Natural killer cell (primary cell): ENCODE measurements at regions not wholly inside any gene's neighbourhood (a gene's known extent, or its start where the extent isn't known, plus 50 kb on each side); places are given as distances from the start of the nearest gene placed in this dataset.

Experiments used
- ATAC-seq, 3 donors: fragments of 150-1000 bp in 2 of 3; fragments of 200-7000 bp in 1 of 3; cut with Tn5 transposase; 1 replicate in 1 of 3; 2 replicates in 2 of 3; pipeline ENCODE4 v1.10.0; 2021; ENCODE audit warnings: mild to moderate bottlenecking in 2 of 3, moderate library complexity in 2 of 3
- DNase-seq, 2 donors: peaks; one replicate each; pipeline versions ENCODE4 v3.0.0 to v3.0.0-alpha.2; 2013 to 2021; ENCODE audit warnings: mixed read lengths in 1 of 2
- H3K27ac ChIP-seq: one replicate; pipeline ENCODE4 v1.5.1; 2013; ENCODE audit warnings: mild to moderate bottlenecking, low read length
- H3K27me3 ChIP-seq: one replicate; pipeline ENCODE4 v1.6.1; 2013; ENCODE audit warnings: low read length; ENCODE audit not compliant: control insufficient read depth, insufficient read depth
- H3K36me3 ChIP-seq: one replicate; pipeline ENCODE4 v1.6.1; 2013; ENCODE audit warnings: low read length; ENCODE audit not compliant: control insufficient read depth, insufficient read depth
- H3K4me1 ChIP-seq: one replicate; pipeline ENCODE4 v1.6.1; 2013; ENCODE audit warnings: low read length; ENCODE audit not compliant: control insufficient read depth, insufficient read depth
- H3K4me3 ChIP-seq: one replicate; pipeline ENCODE4 v1.5.1; 2013; ENCODE audit warnings: low read length
- H3K9me3 ChIP-seq: one replicate; pipeline ENCODE4 v1.6.1; 2013; ENCODE audit warnings: low read length; ENCODE audit not compliant: control insufficient read depth, insufficient read depth
- H3K27ac Mint-ChIP-seq, 2 donors: one replicate each; pipeline ENCODE4 v1.8.0; 2022; ENCODE audit warnings: mild to moderate bottlenecking in 2 of 2, mixed read lengths in 2 of 2, moderate library complexity in 1 of 2
- H3K27me3 Mint-ChIP-seq, 2 donors: one replicate each; pipeline ENCODE4 v1.8.0; 2022; ENCODE audit warnings: low read depth in 2 of 2, mixed read lengths in 2 of 2
- H3K36me3 Mint-ChIP-seq: one replicate; pipeline ENCODE4 v1.8.0; 2022; ENCODE audit warnings: mixed read lengths
- H3K4me1 Mint-ChIP-seq, 2 donors: one replicate each; pipeline ENCODE4 v1.8.0; 2022; ENCODE audit warnings: mixed read lengths in 2 of 2
- H3K4me3 Mint-ChIP-seq: one replicate; pipeline ENCODE4 v1.8.0; 2022; ENCODE audit warnings: mild to moderate bottlenecking, moderate library complexity, mixed read lengths
- H3K9me3 Mint-ChIP-seq, 2 donors: one replicate each; pipeline ENCODE4 v1.8.0; 2022; ENCODE audit warnings: mixed read lengths in 2 of 2
- WGBS: methylation state at CpG from one replicate; pipeline ENCODE4 v1.1.7; 2013; ENCODE audit warnings: missing lambda C conversion rate; ENCODE audit not compliant: insufficient coverage; 5-methylcytosine and 5-hydroxymethylcytosine counted together
- intact Hi-C: fragments of 100-400 bp; cut with micrococcal nuclease; formaldehyde crosslinking; loops from one replicate; pipeline ENCODE4 v1.14.2; 2022
- TF ChIP-seq, protein P1 (sequence below): fragments of 200-600 bp; IDR thresholded peaks from one replicate; pipeline ENCODE4 v1.8.0; 2022; ENCODE audit warnings: antibody characterized with exemption

DNA sequence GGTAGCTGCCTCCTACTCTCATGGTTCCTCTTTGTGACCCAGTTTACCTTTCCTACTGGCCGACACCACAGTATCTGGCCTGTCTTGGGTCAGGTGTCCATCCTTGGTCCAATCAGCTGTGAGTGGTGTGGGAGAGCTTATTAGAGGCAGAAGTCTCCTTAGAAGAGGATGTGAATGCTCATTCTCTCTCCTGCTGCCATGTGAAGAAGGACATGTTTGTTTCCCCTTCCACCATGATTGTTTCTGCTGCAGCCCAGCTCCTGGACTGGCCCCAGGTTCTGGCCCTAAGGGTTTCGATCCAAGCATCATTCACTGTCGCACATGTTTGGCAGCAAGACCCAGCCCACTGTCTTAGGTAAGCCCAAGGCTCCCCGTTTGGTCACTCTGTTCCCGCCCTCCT, 55.3 kb upstream of the TGIF1 start:
- 98% methylated on average over 5 of the region's 5 CpGs for WGBS
- no peaks in the 10 kb centered on the region for H3K4me1 Mint-ChIP-seq
- ATAC-seq (no peak), DNase-seq (no peak)
- Histone ChIP-seq H3K36me3 (no peaks in the 10 kb centered on the region), H3K9me3 (peaks cover 7% of the 10 kb centered on the region), H3K4me1 (no peaks in the 10 kb centered on the region), H3K4me3 (no peak overlapping the region), H3K27ac (no peak overlapping the region), H3K27me3 (no peaks in the 10 kb centered on the region)
- no peak overlapping the region for H3K27ac Mint-ChIP-seq
- peaks cover 0 to 18% of the 10 kb centered on the region in 2 donors for H3K27me3 Mint-ChIP-seq
- no peaks in the 10 kb centered on the region for H3K36me3 Mint-ChIP-seq
- TF ChIP-seq, protein P1, sequence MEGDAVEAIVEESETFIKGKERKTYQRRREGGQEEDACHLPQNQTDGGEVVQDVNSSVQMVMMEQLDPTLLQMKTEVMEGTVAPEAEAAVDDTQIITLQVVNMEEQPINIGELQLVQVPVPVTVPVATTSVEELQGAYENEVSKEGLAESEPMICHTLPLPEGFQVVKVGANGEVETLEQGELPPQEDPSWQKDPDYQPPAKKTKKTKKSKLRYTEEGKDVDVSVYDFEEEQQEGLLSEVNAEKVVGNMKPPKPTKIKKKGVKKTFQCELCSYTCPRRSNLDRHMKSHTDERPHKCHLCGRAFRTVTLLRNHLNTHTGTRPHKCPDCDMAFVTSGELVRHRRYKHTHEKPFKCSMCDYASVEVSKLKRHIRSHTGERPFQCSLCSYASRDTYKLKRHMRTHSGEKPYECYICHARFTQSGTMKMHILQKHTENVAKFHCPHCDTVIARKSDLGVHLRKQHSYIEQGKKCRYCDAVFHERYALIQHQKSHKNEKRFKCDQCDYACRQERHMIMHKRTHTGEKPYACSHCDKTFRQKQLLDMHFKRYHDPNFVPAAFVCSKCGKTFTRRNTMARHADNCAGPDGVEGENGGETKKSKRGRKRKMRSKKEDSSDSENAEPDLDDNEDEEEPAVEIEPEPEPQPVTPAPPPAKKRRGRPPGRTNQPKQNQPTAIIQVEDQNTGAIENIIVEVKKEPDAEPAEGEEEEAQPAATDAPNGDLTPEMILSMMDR = no peak
- intact Hi-C loops = no loop called here
- no peak overlapping the region for H3K4me3 Mint-ChIP-seq
- H3K9me3 Mint-ChIP-seq = peaks cover 0 to 3% of the 10 kb centered on the region in 2 donors

DNA sequence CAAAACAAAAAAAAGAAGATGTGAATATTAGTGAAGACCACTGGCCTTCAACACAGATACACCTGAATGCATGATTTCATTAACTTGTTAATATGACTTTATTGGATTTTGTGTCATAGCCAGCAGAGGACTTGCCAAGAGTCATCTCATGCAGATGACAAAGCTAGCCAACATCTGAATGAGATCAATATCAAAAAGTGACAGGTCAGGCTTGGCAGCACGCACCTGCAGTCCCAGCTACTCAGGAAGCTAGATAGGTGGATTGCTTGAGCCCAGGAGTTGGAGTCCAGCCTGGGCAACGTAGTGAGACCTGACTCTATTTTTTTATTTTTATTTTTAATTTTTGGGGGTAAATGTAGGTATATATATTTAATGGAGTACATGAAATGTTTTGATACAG, 54.5 kb upstream of the TGIF1 start:
- peaks cover 0 to under 1% of the 10 kb centered on the region in 2 donors for H3K9me3 Mint-ChIP-seq
- Histone ChIP-seq H3K9me3 (peaks cover 4% of the 10 kb centered on the region), H3K4me3 (no peak overlapping the region), H3K27me3 (no peaks in the 10 kb centered on the region), H3K4me1 (no peaks in the 10 kb centered on the region), H3K27ac (no peak overlapping the region), H3K36me3 (no peaks in the 10 kb centered on the region)
- H3K36me3 Mint-ChIP-seq = no peaks in the 10 kb centered on the region
- no peak overlapping the region for H3K4me3 Mint-ChIP-seq
- H3K27me3 Mint-ChIP-seq = peaks cover 0 to 16% of the 10 kb centered on the region in 2 donors
- DNase-seq = no peak
- no peaks in the 10 kb centered on the region for H3K4me1 Mint-ChIP-seq
- WGBS = 84% methylated on average over 2 of the region's 2 CpGs
- H3K27ac Mint-ChIP-seq = no peak overlapping the region
- TF ChIP-seq, protein P1 = no peak
- ATAC-seq = no peak
- intact Hi-C loops = no loop called here

DNA sequence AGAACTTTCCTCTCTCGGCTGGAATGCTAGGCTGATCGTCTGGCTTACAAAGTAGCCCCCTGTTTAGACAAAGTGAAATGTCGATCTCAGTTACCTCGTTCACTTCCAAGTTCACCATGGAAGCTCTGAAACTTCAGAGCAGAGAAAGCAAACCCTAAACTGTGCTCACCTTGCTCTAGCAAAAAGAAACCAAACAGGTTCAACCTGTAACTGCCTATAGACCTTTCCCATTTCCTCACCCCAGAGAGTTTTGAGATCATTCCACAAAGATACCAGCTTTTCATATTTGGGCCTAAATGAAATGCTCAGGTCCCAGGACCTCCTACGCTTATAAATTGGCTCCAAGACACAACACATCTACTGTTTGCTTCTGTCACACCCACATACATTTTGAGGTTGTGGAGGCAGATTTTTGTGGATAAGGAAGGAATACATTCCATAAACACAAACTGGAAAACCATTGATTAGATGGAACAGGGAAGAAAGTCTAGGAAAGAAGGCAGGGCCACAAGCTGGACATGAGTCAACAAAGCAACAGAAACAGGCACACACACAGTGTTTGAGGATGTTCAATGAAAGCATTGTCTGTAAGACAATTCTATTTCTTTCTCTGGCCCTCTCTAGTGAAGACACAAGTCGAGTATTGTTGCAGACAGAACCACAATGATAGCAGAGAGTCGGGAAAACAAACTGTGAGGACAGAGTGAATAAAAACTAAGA, 52.8 kb upstream of the TGIF1 start:
- Histone ChIP-seq H3K4me1 (no peaks in the 10 kb centered on the region), H3K27ac (no peak overlapping the region), H3K9me3 (peaks cover 4% of the 10 kb centered on the region), H3K36me3 (no peaks in the 10 kb centered on the region), H3K27me3 (no peaks in the 10 kb centered on the region), H3K4me3 (no peak overlapping the region)
- TF ChIP-seq, protein P1 = no peak
- Mint-ChIP-seq H3K27me3 (peaks cover 0 to 6% of the 10 kb centered on the region in 2 donors), H3K4me1 (no peaks in the 10 kb centered on the region), H3K4me3 (no peak overlapping the region), H3K27ac (no peak overlapping the region), H3K36me3 (no peaks in the 10 kb centered on the region), H3K9me3 (no peaks in the 10 kb centered on the region)
- DNase-seq (no peak), ATAC-seq (no peak)
- 82% methylated on average over 7 of the region's 7 CpGs for WGBS
- intact Hi-C loops = no loop called here

DNA sequence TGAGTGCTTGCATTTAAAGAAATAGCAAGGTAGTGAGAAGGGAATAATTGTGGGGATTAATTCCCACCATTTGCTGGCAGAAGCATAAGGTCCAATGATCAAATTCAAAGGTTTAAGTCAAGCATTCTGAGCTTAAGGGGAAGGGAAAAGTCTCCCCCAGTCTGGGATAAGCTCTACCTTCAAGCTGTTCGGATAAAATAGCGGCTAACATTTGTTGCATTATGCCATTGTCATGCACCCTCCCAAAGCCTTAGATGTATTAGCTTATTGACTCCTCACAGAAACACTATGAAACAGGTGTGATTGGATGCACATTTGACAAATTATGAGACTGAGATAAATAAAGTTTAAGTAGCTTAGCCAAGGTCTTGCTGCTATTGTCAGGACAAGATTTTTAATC, 52.2 kb upstream of the TGIF1 start:
- no peaks in the 10 kb centered on the region for H3K27me3 ChIP-seq
- no peak for DNase-seq
- H3K4me1 ChIP-seq = no peaks in the 10 kb centered on the region
- H3K4me3 ChIP-seq = no peak overlapping the region
- Mint-ChIP-seq H3K9me3 (no peaks in the 10 kb centered on the region), H3K4me3 (no peak overlapping the region), H3K36me3 (no peaks in the 10 kb centered on the region), H3K4me1 (peaks cover 0 to under 1% of the 10 kb centered on the region in 2 donors), H3K27ac (no peak overlapping the region), H3K27me3 (peaks cover 0 to 5% of the 10 kb centered on the region in 2 donors)
- no peak for ATAC-seq
- intact Hi-C loops = no loop called here
- no CpG with 5 or more reads among the region's 2 CpGs for WGBS
- H3K9me3 ChIP-seq = peaks cover 4% of the 10 kb centered on the region
- no peaks in the 10 kb centered on the region for H3K36me3 ChIP-seq
- no peak overlapping the region for H3K27ac ChIP-seq
- TF ChIP-seq, protein P1 = no peak
